Stimulated activated CD4-positive, alpha-beta T cell treated with anti-CD3 and anti-CD28 coated beads, Interleukin-12 subunit alpha, Interleukin-12 subunit beta, amount 100 ng/mL, for 48 hours (primary cell): ENCODE measurements at regions not wholly inside any gene's neighbourhood (a gene's known extent, or its start where the extent isn't known, plus 50 kb on each side); places are given as distances from the start of the nearest gene placed in this dataset.

ENCODE experiments used
- DNase-seq, 3 donors: peaks; one replicate each; pipeline ENCODE4 v3.0.0-alpha.2; 2020; ENCODE audit warnings: low read depth in 2 of 3, low spot score in 1 of 3

DNA sequence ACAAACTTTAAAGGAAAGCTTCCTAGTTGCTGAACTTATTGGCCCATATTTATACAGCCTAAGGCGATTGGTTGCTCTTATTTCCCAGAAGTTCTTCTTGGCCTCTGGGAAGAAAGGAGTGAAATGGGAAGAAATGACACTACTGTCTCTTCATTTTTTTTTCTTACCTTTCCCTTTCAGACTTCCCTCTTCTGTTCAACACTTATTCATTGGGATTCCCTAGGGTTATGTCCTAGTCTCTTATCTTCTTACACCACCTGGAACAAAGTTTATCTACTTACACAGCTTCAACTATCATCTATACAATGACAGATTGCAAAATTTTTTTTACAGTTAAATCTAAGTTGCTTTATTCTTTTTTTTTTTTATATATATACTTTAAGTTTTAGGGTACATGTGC is 68.0 kb downstream of the SNX12 start:
- no peak for DNase-seq

DNA sequence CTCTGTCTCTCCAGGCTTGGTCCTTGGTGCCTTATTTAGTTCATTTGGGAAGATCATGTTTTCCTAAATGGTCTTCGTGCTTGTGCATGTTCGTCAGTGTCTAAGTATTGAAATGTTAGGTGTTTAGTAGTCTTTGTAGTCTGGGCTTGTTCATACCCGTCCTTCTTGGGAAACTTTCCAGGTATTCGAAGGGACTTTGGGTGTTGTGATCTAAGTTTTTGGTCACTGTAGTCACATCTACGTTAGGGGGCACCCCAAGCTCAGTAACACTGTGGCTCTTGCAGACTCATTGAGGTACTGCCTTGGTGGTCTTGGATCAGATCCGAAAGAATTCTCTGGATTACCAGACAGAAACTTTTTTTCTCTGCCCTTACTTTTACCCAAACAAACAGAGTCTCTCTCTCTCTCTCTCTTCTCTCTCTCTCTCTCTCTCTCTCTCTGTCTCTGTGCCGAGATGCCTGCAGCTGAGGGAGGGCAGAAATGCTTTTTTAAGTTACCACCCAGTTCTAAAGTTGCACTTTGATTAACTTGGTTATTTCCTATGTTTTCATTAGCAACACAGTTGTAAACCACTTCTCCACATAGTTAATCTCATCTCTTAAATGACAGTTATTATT is 67.6 kb upstream of the SLC7A3 start:
- peak in 1 of 3 donors; percentile 3 for DNase-seq

DNA sequence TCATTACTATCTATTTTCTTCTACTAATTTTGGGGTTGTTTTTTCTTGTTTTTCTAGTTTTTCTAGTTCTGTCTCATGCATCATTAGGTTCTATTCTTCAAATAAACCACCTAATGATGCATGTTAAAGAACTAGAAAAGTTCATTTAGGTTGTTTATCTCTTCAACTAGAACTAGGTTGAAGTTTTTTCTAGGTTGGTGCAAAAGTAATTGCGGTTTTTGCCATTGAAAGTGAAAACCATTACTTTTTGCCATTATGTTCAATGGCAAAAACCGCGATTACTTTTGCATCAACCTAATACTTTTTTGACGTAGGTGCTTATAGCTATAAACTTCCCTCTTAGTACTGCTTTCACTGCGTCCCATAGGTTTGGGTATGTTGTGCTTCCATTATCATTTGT is 64.4 kb upstream of the SLC7A3 start:
- no peak for DNase-seq

DNA sequence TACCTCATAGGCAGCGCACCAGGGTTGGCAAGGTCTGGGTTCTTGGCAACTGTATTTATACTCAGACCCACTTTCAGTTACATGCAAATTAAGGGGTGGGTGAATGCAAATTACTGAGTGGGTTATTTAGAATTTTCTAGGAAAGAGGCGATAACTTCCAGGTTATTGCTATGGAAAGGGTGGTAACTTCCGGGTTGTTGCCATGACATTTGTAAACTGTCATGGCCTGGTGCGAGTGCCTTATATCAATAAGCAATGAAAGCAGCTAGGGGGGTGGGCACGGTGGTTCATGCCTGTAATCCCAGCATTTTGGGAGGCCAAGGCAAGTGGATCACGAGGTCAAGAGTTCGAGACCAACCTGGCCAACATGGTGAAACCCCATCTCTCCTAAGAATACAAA is 57.5 kb upstream of the SLC7A3 start:
- no peak for DNase-seq
